Renal cortical epithelial cell (primary cell): ENCODE measurements at regions not wholly inside any gene's neighbourhood (a gene's known extent, or its start where the extent isn't known, plus 50 kb on each side); places are given as distances from the start of the nearest gene placed in this dataset.
"Not testable (repeated sequence)": the region's sequence is repeated elsewhere in the genome, so short reads cannot be mapped to it uniquely, and the experiment has no call there.

Experiments used
- DNase-seq: peaks from one replicate; pipeline ENCODE4 v3.0.0-alpha.2; 2011; ENCODE audit warnings: low read depth

DNA sequence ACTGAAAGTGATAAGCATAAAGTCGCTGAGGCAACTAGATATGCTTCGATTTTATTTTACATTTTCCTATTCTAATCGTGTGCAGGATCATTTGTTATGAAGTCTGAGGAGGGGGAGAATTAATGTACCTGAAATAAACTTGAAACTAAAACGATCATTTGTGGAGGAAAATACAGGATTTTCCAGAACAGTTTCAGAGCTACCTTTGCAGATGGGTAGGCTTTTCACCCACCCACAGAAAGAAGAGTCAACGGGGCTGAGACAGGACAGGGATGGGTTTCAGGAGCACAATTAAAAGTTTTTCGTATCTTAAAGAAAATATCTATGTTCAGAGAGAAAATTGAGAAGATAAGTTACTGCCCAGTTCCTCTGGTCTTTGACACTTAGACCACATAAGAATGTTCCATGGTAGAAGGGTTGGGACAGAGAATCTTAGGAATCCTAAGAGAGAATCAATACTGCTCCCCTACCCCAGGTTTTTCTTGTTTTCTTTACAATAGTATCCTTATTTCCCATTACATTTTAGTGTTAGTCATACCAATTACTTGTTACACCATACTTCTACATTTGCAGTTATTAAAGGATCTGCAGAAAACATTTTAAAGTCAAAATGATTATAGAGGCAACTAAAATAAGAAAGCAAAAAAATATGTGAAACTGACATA, 211.4 kb downstream of the DEPDC1B start:
- DNase-seq, result no peak

DNA sequence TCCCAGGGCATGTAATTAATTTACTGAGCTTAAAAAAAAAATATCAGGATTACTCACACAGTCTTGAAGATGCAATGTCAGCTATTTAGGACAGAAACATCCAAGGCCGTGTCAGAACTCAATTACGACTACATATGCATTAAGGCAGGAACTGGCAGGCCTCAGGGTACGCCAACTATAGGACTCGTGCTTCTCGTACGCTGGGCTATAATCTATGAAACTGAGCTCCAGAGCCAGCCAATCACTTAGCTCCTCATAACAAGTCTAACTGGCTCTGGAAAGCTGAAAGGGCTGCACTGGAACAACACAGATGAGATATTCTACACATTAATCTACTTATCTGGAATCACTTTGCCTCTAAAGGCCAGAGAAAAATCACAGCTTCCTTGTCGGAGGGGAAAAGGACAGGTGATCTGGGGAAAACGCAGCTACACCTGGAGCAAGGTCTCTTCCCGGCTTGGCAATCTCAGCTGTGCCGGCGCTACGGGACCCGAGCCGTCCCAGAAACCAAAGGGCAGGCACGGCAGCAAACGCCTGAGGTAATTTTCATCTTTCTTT, 212.0 kb downstream of the DEPDC1B start:
- no peak for DNase-seq

DNA sequence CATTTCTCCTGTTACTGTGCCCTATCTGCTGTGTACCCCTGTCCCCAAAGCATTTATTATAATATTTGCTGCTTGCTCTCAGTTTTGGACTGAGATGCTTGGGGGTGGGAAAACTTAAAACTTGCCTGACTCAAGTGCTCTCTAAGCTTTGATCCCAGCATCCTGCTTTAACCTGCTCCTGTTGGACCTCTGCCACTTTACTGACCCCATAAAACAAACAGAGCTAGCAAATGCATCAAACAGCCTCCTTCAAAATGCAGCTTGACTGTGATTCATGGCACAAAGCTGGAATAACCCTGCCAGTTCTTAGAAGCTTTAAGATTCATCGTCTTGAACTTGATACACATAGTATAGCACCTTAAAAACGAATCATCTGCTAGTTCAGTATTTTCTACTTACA, 212.5 kb downstream of the DEPDC1B start:
- peak; percentile 40 for DNase-seq

DNA sequence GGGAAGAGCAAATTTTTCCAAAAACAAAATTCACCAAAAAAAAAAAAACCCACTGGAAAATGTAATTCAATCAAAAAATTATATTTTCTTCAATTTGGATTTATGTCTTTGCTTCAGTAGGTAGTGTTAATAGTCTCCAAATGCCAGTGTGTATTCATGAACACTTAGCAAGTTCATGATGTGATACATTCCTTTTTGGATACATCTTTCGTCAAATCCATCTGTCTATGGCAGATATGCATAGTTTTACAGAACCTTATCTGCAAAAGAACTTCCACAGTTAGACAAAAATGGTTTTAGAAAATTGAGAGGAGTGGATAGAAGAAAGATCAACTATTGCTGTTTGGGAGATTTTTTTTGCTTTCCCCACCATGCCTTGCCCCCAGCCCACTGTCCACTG, 214.6 kb downstream of the DEPDC1B start:
- DNase-seq, result no peak

DNA sequence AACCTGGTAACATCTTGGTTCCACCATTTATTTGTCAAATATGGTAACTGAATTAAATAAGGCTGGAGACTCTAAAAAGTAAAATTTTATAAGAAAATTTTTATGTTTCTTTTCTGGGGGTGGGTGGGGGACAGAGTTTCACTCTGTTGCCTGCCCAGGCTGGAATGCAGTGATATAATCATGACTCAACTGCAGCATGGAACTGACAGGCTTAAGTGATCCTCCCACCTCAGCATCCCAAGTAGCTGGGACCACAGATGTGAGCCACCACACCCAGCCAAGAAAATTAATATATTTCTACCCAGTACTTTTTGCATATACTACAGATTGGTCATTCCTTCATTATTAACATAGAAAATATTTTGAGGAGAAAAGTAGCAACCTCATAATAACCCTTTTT, 216.9 kb downstream of the DEPDC1B start:
- no peak for DNase-seq

DNA sequence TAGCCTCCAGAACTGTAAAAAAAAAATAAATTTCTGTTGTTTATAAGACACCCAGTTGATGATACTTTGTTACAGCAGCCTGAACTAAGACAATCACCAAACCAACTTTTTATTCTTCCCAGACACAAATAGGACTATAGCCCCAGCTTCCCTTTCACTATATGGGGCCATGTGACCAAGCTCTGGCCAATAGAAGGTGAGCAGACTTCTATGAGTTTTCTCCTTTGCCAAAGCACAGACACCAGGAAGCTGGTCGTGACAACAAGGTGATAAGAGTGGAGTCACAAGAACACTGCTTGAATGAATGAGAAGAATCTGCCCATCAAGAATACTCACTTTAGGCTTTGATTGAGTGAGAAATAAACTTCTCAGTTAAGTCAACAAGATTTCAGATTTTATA, 217.7 kb downstream of the DEPDC1B start:
- no peak for DNase-seq

DNA sequence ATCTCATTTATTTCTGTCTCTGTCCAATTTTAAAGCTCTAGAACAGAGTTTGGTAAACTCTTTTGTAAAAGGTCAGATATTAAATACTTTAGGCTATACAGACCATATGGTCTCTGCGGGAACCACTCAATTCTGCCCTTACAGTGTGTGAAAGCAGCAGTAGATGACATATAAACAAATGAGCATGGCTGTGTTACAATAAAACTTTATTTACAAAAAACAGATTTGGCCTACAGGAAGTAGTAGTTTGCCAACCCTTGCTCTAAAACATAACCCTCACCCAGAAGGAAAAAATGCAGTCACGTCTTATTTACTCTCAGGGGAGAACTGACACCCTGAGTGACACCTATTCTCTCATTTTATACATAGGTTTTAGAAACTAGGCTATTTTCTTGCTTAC, 220.4 kb downstream of the DEPDC1B start:
- no peak for DNase-seq

DNA sequence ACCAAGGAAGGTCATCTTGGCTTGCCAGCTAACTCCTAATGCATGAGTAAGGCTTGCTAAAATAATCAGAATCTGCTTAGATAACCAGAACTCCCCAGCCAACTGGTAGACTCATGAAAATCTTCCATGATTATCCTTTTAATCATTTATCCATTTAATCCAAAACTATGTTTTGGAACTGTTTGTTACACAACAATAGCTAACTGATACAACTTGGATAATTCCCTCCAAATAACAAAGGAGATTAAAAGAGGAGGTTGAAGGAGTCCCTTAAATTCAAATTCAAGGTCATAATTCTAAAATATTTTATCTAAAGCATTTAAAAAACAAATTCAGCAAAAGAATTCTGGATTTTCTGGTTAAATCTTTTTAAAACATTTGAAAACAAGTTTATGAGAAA, 222.1 kb downstream of the DEPDC1B start:
- DNase-seq, result no peak

DNA sequence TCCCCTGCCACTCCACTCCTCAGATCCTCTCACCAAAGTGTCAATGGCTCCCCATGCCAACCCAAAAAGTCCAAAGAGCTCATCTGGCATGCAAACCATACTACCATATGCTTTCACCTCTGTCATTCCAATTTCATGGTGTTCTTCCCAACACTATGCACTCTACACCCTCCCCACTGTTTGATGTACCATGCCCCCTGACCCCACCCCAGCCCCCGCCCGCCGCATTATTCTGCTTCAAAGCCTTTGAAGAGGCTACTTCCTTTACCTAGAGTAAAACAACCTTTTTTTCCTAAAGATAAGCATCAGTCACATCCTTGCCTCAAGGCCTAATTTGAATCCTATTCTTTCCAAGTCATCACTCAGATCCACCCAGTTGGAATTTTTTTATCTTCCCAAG, 226.3 kb downstream of the DEPDC1B start:
- DNase-seq, result no peak

DNA sequence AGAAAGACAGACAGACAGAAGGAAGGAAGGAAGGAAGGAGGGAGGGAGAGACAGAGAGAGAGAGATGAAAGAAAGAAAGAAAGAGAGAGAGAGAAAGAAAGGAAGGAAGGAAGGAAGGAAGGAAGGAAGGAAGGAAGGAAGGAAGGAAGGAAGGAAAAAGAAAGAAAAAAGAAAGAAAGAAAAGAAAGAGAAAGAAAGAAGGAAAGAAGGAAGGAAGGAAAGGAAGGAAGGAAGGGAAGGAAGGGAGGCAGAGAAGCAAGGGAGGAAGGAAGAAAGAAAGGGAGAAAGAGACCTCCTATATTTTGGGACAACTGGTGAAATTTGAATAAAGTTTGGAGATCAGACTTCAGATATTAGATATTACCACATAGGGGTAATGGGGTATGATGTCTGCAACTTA, 226.9 kb downstream of the DEPDC1B start:
- not testable (repeated sequence) for DNase-seq

DNA sequence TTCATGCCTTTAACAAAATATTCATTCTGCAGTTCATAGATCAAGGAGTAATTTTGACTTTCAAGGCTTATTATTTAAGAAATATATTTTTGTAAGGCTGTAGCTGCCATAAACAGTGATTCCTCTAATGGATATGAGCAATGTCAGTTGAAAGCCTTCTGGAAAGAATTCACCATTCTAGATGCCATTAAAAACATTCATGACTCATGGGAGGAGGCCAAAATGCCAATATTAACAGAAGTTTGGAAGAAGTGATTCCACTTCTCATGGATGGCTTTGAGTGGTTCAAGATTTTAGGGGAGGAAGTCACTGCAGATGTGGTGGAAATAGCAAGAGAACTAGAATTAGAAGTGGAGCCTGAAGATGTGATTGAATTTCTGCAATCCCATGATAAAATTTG, 229.1 kb downstream of the DEPDC1B start:
- no peak for DNase-seq

DNA sequence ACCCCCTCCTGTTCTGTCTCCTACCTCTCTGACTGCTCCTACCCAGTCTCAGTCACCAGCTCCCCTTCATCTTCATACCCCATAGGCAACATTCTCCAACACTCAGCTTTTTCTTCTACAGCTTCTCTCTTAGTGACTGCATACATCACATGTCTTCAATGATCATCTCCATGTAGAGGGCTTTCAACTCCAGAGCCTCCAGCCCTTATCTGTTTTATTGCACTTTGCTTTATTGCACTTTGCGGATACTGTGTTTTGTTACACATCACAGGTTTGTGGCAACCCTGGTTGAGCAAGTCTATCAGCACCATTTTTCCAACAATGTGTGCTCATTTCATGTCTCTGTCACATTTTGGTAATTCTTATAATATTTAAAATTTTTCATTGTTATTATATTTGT, 230.7 kb downstream of the DEPDC1B start:
- DNase-seq, result no peak

DNA sequence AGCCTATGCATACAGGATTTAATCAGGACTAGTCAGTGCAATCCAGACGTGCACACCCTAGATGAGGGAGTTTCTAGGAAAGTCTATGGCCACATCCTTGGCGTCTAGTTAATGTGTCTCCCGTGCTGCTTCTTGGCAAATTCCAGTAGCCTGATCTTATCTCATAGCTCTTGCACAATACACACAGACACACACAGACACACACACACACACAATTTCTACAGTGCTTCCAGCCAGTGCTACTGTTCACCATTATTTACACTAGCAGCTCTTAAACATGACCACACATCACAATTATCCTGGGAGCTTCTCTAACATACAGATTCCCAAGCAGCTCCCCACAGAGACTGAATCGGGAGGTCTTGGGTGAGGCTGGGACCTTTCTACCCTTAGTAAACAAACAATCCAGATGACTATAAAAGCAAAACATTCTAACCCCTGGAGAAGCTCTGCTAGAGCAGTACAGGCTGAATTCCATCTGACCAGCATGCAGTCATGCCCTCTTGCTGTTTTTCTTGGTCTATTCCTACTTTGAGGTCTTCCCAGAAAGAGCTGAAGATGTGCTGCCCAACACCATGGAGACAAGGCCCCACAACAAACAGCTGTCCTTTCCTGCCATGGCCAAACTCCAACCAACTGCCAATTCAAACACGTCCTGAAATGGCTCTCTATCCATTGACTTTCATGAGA, 236.6 kb downstream of the DEPDC1B start:
- peak; percentile 4 for DNase-seq

DNA sequence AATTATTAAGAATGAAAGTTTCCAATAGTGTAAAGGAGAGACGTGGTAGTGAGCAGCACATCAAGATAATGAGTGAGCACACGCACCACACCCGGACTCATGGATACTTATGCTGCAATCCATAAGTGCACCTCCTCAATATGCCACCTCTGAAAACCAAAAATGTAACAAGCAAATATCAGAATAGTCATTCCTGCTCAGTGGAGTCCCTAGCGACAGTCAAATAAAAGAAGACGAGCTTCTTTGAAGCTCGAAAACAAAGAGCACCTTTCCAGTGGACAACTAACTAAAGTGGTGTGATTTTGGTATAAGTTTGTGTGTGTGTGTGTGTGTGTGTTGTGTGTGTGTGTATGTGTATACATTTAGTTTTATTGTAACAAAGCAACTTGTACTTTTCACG, 241.3 kb downstream of the DEPDC1B start:
- DNase-seq, result no peak

DNA sequence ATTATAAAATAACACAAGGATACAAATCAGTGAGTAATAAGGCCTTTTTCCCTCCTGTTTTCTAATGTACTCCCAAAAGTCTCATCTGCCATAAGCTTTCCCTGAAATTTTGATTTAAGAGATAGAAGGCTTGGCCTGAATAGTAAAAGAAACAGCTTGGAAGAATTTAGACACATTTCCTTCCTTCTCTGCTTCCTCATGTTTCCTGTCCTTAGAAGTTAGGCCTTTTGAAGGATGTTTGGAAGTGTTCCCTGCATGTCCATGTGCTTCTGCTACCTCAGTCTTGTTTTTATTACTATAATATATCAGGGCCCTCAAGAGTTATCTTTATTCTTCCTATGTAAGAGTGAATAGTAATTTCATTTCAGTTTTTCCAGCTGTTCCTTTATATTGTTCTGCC, 242.7 kb downstream of the DEPDC1B start:
- no peak for DNase-seq

DNA sequence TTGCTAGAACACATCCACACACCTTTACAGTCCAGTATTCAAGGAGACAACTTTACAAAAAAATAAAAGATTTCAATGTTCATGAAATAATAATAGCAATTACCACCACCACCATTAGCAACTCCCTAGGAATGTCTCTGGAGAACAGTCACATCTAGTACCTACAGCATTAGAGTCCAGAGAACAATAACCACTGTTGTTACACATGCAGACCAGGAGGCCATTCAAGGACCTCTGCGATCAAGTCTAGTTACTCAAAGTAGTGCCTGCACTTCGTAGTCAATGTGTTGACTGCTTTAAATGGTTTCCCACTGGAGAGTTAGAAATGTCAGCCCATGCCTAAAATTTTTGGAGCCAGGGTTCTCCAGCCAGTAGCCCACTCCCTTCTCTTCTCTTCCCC, 244.4 kb downstream of the DEPDC1B start:
- no peak for DNase-seq

DNA sequence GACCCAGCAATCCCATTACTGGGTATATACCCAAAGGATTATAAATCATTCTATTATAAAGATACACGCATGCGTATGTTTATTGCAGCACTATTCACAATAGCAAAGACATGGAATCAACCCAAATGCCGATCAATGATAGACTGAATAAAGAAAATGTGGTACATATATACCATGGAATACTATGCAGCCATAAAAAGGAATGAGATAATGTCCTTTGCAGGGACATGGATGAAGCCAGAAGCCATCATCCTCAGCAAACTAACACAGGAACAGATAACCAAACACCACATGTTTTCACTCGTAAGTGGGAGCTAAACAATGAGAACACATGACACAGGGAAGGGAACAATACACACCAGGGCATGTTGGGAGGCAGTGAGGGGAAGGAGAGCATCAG, 245.7 kb downstream of the DEPDC1B start:
- not testable (repeated sequence) for DNase-seq

DNA sequence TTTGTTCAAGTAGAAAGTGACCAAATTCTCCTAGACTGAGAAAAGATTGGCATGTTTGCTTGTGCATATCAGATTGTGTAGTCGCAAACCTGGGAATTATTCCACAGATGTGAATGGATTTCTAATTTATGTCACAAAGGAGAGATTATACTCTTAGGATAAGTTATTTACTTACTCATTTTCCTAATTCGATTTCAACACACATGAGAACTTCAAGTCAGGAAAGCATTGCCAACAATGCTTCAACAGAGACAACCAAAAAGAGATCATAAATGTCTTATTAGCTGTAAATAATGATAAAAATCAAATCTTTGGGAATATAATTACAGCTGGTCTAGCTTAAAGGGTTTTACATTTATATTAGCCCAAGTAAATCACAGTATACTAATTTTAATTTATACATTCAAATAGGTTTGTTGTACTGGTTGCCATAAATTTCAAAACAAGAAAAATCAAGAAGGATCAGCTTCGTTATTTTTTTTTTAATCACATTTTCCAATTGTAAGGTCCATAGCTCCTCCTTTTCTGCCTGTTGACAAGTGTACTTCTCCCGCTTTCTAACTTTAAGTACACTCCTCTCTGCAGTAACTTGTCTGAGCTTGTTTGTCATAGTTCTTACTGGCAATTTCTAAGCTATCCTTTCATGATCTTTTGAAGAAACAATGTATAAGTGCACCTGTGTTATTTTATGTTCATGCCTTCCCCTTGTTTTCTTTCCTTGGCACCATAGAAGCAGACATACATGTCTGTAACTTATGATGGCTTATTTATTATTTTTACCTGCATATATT, 246.6 kb downstream of the DEPDC1B start:
- no peak for DNase-seq

DNA sequence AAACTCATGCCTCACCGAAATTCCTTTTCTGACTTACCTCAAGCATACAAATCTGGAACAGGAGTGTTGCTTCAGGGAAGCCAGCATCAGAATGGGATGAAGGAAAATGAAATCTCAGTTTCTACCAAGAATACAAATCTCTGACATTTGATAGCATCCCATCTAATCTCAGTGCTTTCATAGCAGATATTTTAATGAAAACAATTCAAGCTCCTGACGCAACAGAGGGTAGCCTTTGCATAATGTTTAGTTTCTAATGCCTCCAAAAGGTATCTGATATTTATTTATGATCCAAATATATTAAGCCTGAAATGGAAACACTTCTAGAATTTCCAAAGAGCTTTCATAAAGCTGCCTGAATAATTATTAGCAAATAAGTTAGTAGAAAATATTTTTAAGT, 251.4 kb downstream of the DEPDC1B start:
- no peak for DNase-seq

DNA sequence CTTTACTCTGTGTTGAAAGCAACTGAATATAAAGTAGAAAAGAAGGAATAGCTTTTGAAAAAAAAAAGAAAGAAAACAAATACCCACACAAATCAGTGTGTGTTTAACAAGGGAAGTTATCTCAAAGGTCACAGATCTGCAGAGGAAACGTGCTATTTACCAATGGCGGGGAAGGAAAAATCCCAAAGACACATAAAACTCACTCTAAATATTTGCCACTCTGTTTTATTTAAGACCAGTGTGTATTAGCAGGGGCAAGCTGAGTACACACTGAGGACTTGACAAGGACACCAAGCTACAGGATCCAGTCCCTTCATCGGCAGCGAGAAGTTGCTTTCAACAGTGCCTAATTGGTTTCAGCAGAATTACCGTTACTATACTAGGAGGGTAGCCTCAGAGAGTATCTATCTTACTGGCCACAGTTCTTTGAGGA, 252.5 kb downstream of the DEPDC1B start:
- no peak for DNase-seq

DNA sequence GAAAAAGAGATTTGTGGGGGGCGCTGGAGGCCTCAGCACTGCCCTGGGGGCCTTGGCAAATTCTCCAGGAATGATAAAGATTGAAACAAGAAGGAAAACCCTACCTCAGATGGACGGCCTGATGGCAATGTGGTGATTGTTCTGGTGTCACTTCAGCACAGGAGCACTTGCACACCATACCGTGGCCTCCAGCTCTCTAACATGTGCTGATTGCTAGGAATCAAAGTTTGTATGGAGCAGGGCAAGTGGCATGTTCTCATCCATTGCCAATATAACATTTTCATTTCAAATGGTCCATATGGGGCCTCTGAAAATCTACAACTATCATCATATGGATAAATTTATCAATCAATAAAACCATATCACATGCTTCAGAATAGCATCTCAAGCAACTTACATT, 253.0 kb downstream of the DEPDC1B start:
- DNase-seq, result no peak

DNA sequence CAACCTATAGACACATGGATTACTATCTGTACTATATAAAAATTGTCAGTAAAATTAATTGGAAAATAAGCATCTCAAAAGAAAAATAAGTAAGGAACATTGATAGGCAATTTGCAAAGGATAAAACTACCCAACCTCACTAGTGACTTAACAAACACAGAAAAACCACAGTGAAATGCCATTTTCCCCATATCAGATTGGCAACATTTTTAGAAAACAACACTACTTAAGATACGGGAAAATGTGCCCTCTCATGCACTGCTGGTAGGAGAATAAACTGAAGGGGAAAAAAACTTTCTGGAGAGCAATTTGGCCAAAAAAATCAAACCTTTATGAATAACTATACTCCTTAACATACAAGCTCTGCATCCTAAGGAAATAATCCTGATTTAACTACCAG, 254.0 kb downstream of the DEPDC1B start:
- no peak for DNase-seq

DNA sequence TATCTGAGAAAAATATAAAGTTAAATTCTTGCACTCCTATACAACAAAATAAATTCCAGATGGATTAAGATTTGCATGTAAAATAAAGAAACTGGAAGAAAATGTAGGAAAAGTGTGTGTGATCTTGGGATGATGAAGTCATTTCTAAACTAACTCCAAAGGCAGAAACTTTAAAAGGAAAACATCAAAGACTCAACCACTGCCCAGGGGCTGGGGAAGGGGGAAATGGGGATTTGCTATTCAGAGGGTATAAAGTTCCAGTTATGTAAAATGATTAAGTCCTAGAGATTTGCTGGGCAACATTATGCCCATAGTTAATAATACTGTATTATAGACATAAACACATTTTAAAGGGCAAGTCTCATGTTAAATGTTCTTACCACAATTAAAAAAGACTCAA, 254.5 kb downstream of the DEPDC1B start:
- DNase-seq, result no peak
